GM12878 (cell line): ENCODE measurements at regions not wholly inside any gene's neighbourhood (a gene's known extent, or its start where the extent isn't known, plus 50 kb on each side); places are given as distances from the start of the nearest gene placed in this dataset.

Experiments used
- ATAC-seq: fragments of 200-7000 bp; cut with Tn5 transposase; 3 replicates; pipeline ENCODE4 v1.9.1; 2020; ENCODE audit warnings: mild to moderate bottlenecking, moderate library complexity
- BruUV-seq: library from RNA; stranded (reverse); fragments of 400-500 nt; replicated peaks from 2 replicates; lab custom pipeline; 2021; lab: Mats Ljungman, UMichigan
- CTCF ChIA-PET: fragments of 300-600 bp; sonication (Branson Sonifier 250); formaldehyde crosslinking; extraction: SDS; loops from one replicate; lab custom pipeline; 2021; ENCODE audit warnings: inconsistent platforms; lab: Yijun Ruan, JAX
- POLR2A ChIA-PET: fragments of 350-600 bp; formaldehyde crosslinking; extraction: SDS; loops from one replicate; lab custom pipeline; 2021; ENCODE audit warnings: inconsistent platforms; lab: Charles Lee
- RAD21 ChIA-PET: fragments of 300-600 bp; sonication (Branson Sonifier 250); formaldehyde crosslinking; loops from one replicate; lab custom pipeline; 2023; ENCODE audit warnings: antibody characterized with exemption; ENCODE audit not compliant: unreplicated experiment; lab: Charles Lee
- SMC1A ChIA-PET: fragments of 300-600 bp; sonication (Branson Sonifier 250); formaldehyde crosslinking; loops from one replicate; lab custom pipeline; 2023; ENCODE audit not compliant: unreplicated experiment, uncharacterized antibody; lab: Charles Lee
- DNase-seq: peaks from one replicate; pipeline ENCODE4 v3.0.0-alpha.2; 2011; ENCODE audit warnings: low read depth, low spot score
- FAIRE-seq: peaks from 3 replicates; lab custom pipeline; 2011; peaks lifted over from hg19 to GRCh38; lab: Jason Lieb, UNC
- H2AFZ ChIP-seq: 2 replicates; pipeline ENCODE4 v1.6.0; 2011; ENCODE audit warnings: low read depth, low read length, control low read depth; ENCODE audit not compliant: control insufficient read depth
- H3K27ac ChIP-seq: 2 replicates; pipeline ENCODE4 v1.5.1; 2011; ENCODE audit warnings: control low read depth; ENCODE audit not compliant: control insufficient read depth, insufficient read depth
- H3K27me3 ChIP-seq, 2 experiments: replicated peaks in 1 of 2; 2 replicates each; pipeline versions ENCODE4 v1.6.0 to v1.6.1; 2011; ENCODE audit warnings: low read length in 1 of 2; ENCODE audit not compliant: control insufficient read depth in 2 of 2, insufficient read depth in 2 of 2
- H3K36me3 ChIP-seq, 2 experiments: 2 replicates each; pipeline ENCODE4 v1.5.1; 2011; ENCODE audit warnings: low read length in 1 of 2; ENCODE audit not compliant: control insufficient read depth in 2 of 2, insufficient read depth in 2 of 2
- H3K4me1 ChIP-seq: 2 replicates; pipeline ENCODE4 v1.6.1; 2011; ENCODE audit warnings: mild to moderate bottlenecking, low read length, moderate library complexity, mixed read lengths; ENCODE audit not compliant: control insufficient read depth, insufficient read depth
- H3K4me2 ChIP-seq: 2 replicates; pipeline ENCODE4 v1.6.0; 2011; ENCODE audit warnings: control low read depth; ENCODE audit not compliant: control insufficient read depth, insufficient read depth
- H3K4me3 ChIP-seq: fragments of 200-600 bp; sonication (generic); 2 replicates; pipeline ENCODE4 v1.5.1; 2016
- H3K79me2 ChIP-seq: 2 replicates; pipeline ENCODE4 v1.6.0; 2011; ENCODE audit warnings: low read length; ENCODE audit not compliant: control insufficient read depth, insufficient read depth
- H3K9ac ChIP-seq: 2 replicates; pipeline ENCODE4 v1.8.0; 2011; ENCODE audit warnings: low read length, control low read depth, mixed read lengths; ENCODE audit not compliant: control insufficient read depth, insufficient read depth
- H3K9me3 ChIP-seq: replicated peaks from 3 replicates; pipeline ENCODE4 v1.5.1; 2011; ENCODE audit warnings: mild to moderate bottlenecking, low read length; ENCODE audit not compliant: control insufficient read depth, insufficient read depth
- H4K20me1 ChIP-seq: 2 replicates; pipeline ENCODE4 v1.6.0; 2011; ENCODE audit not compliant: control insufficient read depth, insufficient read depth
- CHD1 ChIP-seq: IDR thresholded peaks from 2 replicates; pipeline ENCODE4 v1.6.1; 2012; ENCODE audit warnings: low read depth, low read length, improper control_type of control experiment
- HDGF ChIP-seq: fragments of 450-650 bp; IDR thresholded peaks from 2 replicates; pipeline ENCODE4 v1.6.1; 2016; ENCODE audit warnings: antibody characterized with exemption
- KLF5 ChIP-seq: fragments of 450-650 bp; IDR thresholded peaks from 2 replicates; pipeline ENCODE4 v1.6.1; 2014; ENCODE audit warnings: mild to moderate bottlenecking; ENCODE audit not compliant: partially characterized antibody
- MTA2 ChIP-seq: fragments of 450-650 bp; IDR thresholded peaks from 2 replicates; pipeline ENCODE4 v1.6.1; 2016; ENCODE audit warnings: low read depth, mild to moderate bottlenecking, moderate library complexity
- NR2F1 ChIP-seq: fragments of 450-650 bp; conservative IDR thresholded peaks from 2 replicates; pipeline ENCODE4 v1.6.1; 2017; ENCODE audit warnings: mild to moderate bottlenecking
- RBBP5 ChIP-seq: fragments of 200-600 bp; sonication (generic); conservative IDR thresholded peaks from 2 replicates; pipeline ENCODE4 v1.6.1; 2016
- SIN3A ChIP-seq: IDR thresholded peaks from 2 replicates; pipeline ENCODE4 v1.6.1; 2012; ENCODE audit warnings: low read depth, low read length, improper control_type of control experiment
- SREBF1 ChIP-seq: IDR thresholded peaks from 2 replicates; pipeline ENCODE4 v1.6.1; 2012; ENCODE audit warnings: mild to moderate bottlenecking, low read length
- WGBS: methylation state at CpG from one replicate; pipeline ENCODE4 v1.1.6; 2016; ENCODE audit warnings: low lambda C conversion rate; ENCODE audit not compliant: insufficient replicate concordance, insufficient coverage; ENCODE audit errors: missing lambda C conversion rate; 5-methylcytosine and 5-hydroxymethylcytosine counted together
- in situ Hi-C: fragments of 300-500 bp; cut with MboI; formaldehyde crosslinking; loops from 9 replicates; pipeline ENCODE4 v1.14.3; 2018; ENCODE audit warnings: mixed read lengths
- intact Hi-C: fragments of 100-400 bp; cut with micrococcal nuclease; formaldehyde crosslinking; loops from one replicate; pipeline ENCODE4 v1.14.2; 2022; ENCODE audit not compliant: unreplicated experiment
- TF ChIP-seq, protein P1 (sequence below): fragments of 150-350 bp; IDR thresholded peaks from 2 replicates; pipeline ENCODE4 v1.6.1; 2016; ENCODE audit warnings: low read depth, low read length

DNA sequence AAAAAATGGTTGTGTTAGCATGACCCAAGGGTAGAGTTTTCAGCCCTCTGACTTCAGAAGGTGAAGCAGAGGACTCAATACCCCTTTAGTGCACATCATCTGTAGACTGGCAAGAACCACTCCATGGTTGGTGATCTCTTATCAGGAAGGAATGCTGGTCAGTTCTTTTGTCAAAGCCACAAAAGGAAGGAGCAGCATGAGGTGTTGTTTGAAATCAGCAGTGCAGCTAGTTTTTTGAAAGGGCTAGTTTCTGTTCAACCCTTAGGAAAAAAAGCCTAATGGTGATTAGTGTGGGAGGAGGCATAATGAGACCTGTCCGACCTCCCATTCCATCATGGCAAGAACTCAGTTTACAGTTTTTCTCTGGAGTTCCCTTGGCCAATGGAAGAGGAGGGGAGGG lies 362.0 kb upstream of the CT83 start:
- in situ Hi-C loops = no loop called here
- BruUV-seq = no TSS peak
- Histone ChIP-seq H2AFZ (no peak overlapping the region), H3K79me2 (no peaks in the 10 kb centered on the region), H3K9ac (no peak overlapping the region), H3K36me3 (no peaks in the 10 kb centered on the region), H3K27me3 (no peaks in the 10 kb centered on the region), H4K20me1 (no peaks in the 10 kb centered on the region), H3K4me1 (no peaks in the 10 kb centered on the region), H3K4me3 (no peak overlapping the region), H3K9me3 (no peaks in the 10 kb centered on the region), H3K27ac (no peak overlapping the region), H3K4me2 (no peak overlapping the region)
- intact Hi-C loops = no loop called here
- no peak for FAIRE-seq
- POLR2A ChIA-PET = no interaction called here
- ATAC-seq = no peak
- DNase-seq = no peak
- CTCF ChIA-PET = no interaction called here
- SMC1A ChIA-PET = no interaction called here
- RAD21 ChIA-PET = no interaction called here
- 0% methylated on average over 1 of the region's 1 CpG for WGBS
- TF ChIP-seq KLF5 = no peak
- TF ChIP-seq MTA2 = no peak
- TF ChIP-seq HDGF = no peak
- no peak for TF ChIP-seq CHD1
- TF ChIP-seq SREBF1 = no peak
- TF ChIP-seq, protein P1, sequence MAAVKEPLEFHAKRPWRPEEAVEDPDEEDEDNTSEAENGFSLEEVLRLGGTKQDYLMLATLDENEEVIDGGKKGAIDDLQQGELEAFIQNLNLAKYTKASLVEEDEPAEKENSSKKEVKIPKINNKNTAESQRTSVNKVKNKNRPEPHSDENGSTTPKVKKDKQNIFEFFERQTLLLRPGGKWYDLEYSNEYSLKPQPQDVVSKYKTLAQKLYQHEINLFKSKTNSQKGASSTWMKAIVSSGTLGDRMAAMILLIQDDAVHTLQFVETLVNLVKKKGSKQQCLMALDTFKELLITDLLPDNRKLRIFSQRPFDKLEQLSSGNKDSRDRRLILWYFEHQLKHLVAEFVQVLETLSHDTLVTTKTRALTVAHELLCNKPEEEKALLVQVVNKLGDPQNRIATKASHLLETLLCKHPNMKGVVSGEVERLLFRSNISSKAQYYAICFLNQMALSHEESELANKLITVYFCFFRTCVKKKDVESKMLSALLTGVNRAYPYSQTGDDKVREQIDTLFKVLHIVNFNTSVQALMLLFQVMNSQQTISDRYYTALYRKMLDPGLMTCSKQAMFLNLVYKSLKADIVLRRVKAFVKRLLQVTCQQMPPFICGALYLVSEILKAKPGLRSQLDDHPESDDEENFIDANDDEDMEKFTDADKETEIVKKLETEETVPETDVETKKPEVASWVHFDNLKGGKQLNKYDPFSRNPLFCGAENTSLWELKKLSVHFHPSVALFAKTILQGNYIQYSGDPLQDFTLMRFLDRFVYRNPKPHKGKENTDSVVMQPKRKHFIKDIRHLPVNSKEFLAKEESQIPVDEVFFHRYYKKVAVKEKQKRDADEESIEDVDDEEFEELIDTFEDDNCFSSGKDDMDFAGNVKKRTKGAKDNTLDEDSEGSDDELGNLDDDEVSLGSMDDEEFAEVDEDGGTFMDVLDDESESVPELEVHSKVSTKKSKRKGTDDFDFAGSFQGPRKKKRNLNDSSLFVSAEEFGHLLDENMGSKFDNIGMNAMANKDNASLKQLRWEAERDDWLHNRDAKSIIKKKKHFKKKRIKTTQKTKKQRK = no peak
- TF ChIP-seq NR2F1 = no peak
- TF ChIP-seq SIN3A = no peak
- TF ChIP-seq RBBP5 = no peak
